Germinal center (tissue), 1 donor: ENCODE measurements at regions not wholly inside any gene's neighbourhood (a gene's known extent, or its start where the extent isn't known, plus 50 kb on each side); places are given as distances from the start of the nearest gene placed in this dataset.

Experiments
- DNase-seq: peaks from one replicate; pipeline ENCODE4 v3.0.0; 2012; ENCODE audit warnings: mixed read lengths, low spot score

GRCh38 chr6:8276148-8276547 is 159.2 kb downstream of the SLC35B3 start:
- no peak for DNase-seq

GRCh38 chr6:8275667-8276066 is 159.7 kb downstream of the SLC35B3 start:
- no peak for DNase-seq

- DNase-seq: no peak
Observed at GRCh38 chr6:8274226-8274625, 161.1 kb downstream of the SLC35B3 start.

- no peak for DNase-seq
Observed at GRCh38 chr6:8269872-8270454, 165.4 kb downstream of the SLC35B3 start.

GRCh38 chr6:8269094-8269493 is 166.3 kb downstream of the SLC35B3 start:
- no peak for DNase-seq

GRCh38 chr6:8268606-8269005 is 166.3 kb upstream of the EEF1E1 start:
- no peak for DNase-seq

- no peak for DNase-seq
Observed at GRCh38 chr6:8268156-8268555, 165.8 kb upstream of the EEF1E1 start.

GRCh38 chr6:8260610-8261009 is 158.3 kb upstream of the EEF1E1 start:
- DNase-seq: no peak

GRCh38 chr6:8246403-8246802 is 144.1 kb upstream of the EEF1E1 start:
- DNase-seq: no peak

GRCh38 chr6:8245726-8246125 is 143.4 kb upstream of the EEF1E1 start:
- no peak for DNase-seq

- DNase-seq: no peak
Observed at GRCh38 chr6:8243475-8243874, 141.1 kb upstream of the EEF1E1 start.

GRCh38 chr6:8242885-8243284 is 140.5 kb upstream of the EEF1E1 start:
- no peak for DNase-seq

GRCh38 chr6:8240301-8240700 is 138.0 kb upstream of the EEF1E1 start:
- no peak for DNase-seq

GRCh38 chr6:8238773-8239683 is 136.7 kb upstream of the EEF1E1 start:
- no peak for DNase-seq

- no peak for DNase-seq
Observed at GRCh38 chr6:8237668-8238067, 135.3 kb upstream of the EEF1E1 start.

- DNase-seq: no peak
Observed at GRCh38 chr6:8236956-8237355, 134.6 kb upstream of the EEF1E1 start.

GRCh38 chr6:8234321-8234720 is 132.0 kb upstream of the EEF1E1 start:
- no peak for DNase-seq

- DNase-seq: no peak
Observed at GRCh38 chr6:8231956-8232355, 129.6 kb upstream of the EEF1E1 start.

- DNase-seq: no peak
Observed at GRCh38 chr6:8229915-8230756, 127.8 kb upstream of the EEF1E1 start.

GRCh38 chr6:8225113-8225512 is 122.8 kb upstream of the EEF1E1 start:
- DNase-seq: no peak

GRCh38 chr6:8223678-8224077 is 121.3 kb upstream of the EEF1E1 start:
- no peak for DNase-seq

GRCh38 chr6:8219352-8219943 is 117.1 kb upstream of the EEF1E1 start:
- DNase-seq: peak; percentile 40
